ELF-1 (cell line): ENCODE measurements at regions not wholly inside any gene's neighbourhood (a gene's known extent, or its start where the extent isn't known, plus 50 kb on each side); places are given as distances from the start of the nearest gene placed in this dataset.

ENCODE experiments used
- DNase-seq: peaks from one replicate; pipeline ENCODE4 v3.0.0-alpha.2; 2016; ENCODE audit warnings: low read depth, low spot score

GRCh38 chr12:87793131-87793530 lies 236.1 kb downstream of the C12orf50 start:
- no peak for DNase-seq

DNA sequence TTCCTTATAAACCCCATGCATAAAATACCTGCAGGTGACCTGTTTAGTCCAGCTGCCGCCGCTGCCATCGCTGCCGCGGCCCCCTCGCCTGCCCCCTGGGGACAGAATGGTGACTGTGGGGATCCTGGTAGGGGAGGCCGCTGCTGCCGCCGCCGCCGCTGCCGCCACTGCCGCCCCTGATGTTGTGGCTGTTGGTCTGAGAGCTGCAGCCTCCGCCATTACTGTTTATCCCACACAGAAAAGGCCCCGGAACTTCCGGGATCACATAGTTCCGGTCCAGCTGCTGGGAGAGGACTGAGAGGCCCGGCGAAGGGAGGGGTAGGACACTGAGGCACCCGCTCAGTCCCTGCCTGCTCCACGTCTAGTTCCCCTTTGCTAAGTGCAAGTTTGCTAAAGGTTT lies 244.9 kb downstream of the C12orf50 start:
- no peak for DNase-seq

DNA sequence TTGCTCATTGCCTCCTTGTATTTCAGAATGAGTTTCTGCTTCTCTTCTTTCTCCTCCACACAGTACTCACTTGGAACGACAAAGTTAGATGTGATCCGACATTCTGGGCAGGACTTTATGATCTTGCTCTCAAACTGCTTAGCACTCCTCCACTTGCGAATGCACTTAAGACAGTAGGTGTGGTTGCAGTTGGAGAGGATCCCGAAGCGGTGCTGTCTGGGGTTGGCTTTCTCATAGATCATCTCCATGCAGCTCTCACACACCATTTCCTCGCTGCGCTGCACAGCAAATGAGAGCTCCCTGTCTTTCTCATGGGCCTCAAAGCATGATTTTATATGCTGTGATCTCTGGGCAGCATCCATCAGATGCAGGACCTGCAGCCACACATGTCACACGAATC lies 245.7 kb downstream of the C12orf50 start:
- no peak for DNase-seq

DNA sequence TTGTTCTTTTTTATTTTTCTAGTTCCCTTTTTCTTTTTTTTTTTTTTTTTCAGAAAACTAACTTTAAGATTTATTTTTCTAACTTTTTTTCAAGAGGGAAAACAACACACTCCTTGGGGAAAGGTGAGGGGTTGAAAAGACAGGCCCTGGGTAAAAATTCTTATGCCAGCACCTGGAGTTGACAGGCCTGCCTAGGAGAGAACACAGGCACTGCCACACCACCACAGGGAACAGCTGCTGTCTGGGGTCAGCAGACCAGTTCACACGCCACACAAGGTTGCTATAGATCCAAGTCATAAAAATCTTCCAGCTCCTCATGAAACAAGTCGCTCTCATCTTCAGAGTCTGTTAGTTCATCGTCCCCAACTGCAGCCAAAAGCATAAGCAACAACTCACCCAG lies 246.4 kb downstream of the C12orf50 start:
- DNase-seq: no peak

- DNase-seq: no peak
Observed at GRCh38 chr12:87779858-87780498, 249.2 kb downstream of the C12orf50 start.

- DNase-seq: no peak
Observed at GRCh38 chr12:87779016-87779415, 250.2 kb downstream of the C12orf50 start.

DNA sequence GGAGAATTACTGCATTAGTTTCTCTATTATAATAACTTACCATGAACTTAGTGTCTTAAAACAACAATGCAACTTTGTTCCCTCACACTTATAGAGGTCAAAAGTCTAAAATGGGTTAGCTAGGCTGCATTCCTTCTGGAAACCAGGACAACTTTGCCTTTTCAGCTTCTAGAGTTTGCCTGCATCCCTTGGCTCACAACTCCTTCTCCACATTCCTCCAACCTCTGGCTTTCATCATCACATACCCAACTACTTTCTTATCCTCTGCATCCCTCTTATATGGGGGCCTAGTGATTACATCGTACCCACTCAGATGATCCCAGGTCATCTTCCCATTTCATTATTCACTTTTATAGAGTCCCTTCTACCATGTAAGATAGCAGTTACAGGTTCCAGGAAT lies 251.1 kb downstream of the C12orf50 start:
- no peak for DNase-seq

DNA sequence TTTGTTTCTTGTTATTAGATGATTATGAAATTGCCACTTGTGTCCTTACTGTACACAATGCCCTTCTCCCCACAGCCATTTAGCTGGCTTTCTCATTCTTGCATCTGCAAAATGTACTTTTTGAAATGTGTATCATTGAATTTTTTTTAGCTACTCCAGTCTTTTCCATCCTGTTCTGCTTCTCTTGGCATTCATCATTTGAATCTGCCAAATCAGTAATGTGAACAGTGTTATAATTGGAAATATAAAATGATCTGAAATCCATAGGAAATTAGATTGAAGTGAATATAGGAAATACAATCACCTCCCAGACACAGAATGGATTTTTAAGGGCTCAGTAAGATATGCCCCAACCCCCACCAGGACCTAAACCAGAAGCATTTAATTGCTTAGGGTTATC lies 253.4 kb downstream of the C12orf50 start:
- no peak for DNase-seq

GRCh38 chr12:87775051-87775450 lies 254.2 kb downstream of the C12orf50 start:
- DNase-seq: no peak

DNA sequence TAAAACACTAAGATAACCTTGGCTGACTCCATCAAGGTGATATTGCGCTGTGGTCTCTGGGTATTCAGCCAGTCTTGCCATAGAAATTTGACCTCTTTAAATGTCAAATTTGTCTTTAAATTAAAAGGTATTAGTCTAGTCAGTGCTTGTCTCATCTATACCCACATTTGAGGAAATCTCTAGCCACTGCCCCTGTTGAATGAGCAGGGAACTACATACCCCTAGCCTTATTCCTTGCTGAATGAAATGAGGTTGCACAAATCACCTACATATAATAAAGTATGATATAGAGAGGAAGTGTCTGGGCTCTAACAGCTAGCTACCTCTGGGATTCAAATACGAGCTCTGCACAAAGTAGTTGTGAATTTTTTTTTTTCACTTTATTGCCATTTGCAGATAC lies 256.8 kb downstream of the C12orf50 start:
- DNase-seq: no peak

GRCh38 chr12:87768501-87769287 lies 260.5 kb downstream of the C12orf50 start:
- no peak for DNase-seq

- no peak for DNase-seq
Observed at GRCh38 chr12:87766044-87766443, 263.2 kb downstream of the C12orf50 start.

DNA sequence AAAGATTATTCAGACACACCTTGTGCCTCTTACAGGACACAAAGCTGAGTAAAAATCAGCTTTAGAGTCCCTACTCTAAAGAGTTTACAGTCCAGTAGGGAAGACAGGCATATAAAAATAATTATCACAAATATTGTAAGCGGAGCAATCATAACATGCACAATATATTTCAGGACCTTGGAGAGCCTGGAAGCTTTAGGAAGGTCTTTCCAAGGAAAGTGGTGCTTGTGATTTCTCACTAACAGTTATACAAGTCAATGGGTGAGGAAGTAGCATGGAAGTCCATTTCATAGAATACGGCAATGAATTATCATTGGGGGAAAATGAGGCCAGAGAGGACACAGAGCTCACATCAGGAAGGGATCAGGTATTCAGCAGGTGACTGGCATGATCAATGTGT lies 268.3 kb downstream of the C12orf50 start:
- no peak for DNase-seq

DNA sequence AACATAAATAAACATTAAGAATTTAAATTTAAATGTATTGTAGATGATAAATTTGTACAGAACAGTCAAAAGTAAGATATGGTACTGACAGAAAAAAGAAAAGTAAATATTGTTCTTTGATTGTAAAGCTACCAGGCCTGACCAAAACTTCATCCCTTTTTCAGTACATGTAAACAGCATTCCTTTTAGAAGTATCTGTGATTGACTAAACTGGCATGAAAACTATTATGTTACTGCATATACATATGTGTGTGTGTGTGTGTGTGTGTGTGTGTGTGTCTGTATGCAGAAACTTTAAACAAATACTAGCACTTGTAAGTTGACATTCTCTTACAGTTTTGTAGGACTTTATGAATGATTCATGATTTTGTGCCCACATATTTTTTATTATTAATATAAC lies 270.9 kb downstream of the C12orf50 start:
- no peak for DNase-seq

DNA sequence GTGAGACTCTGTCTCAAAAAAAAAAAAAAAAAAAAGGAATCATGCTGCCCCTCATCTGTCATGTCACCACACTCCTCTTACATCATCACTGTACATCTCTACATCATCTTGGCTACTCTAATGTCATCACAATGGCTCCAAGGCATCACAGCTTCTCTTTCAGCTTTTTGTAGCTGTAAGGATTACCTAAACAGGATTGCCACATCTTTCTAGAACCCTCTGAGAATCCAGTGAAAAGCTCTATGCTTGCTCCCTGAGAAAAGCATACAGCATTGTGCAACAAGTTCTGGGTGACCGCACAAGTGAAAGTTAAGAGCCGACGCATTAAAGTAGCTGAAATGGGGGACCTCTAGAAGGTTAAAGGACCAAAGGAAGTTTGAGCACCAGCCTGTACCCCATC lies 272.5 kb downstream of the C12orf50 start:
- DNase-seq: no peak

GRCh38 chr12:87756111-87756510 lies 273.1 kb downstream of the C12orf50 start:
- no peak for DNase-seq

- DNase-seq: no peak
Observed at GRCh38 chr12:87728931-87729593, 300.1 kb downstream of the C12orf50 start.

DNA sequence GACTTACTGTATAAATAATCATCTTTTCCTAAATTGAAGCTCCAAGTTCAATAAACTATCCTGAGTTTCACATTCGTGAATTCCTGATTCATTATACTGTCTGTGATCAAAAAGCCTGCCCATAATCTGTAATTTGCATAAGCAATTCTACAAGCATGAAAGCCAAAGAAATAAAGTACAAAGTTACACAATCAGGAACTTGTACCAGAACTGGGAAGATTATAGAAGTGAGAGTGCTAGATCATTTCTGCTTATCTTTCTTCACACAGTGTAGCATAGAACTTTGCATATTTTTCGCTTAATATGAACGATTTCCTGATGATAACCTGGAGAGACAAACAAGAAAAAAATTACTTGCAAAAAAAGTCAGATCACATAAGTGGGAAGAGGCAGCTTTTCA lies 308.2 kb downstream of the C12orf50 start:
- no peak for DNase-seq

DNA sequence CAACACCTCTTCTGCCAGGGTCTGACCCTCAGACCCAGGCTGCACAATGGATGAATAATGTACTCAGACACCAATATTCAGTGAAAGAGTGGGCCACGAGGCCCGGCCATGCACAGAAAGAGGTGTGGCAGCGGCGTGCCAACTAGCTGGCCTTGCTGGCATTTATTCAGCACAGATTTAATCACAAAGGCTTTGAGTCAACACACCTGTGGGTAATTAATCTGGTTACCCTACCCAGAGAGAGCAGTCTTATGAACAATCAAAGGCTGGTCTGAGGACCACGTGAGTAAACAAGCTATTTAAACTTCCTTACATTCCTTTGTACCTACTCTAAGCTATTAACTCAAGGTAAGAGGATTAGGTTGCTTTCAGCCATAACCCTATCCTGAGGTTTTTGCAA lies 324.8 kb downstream of the C12orf50 start:
- DNase-seq: no peak

GRCh38 chr12:87690236-87690810 lies 338.9 kb downstream of the C12orf50 start:
- no peak for DNase-seq

GRCh38 chr12:87689196-87689595 lies 340.0 kb downstream of the C12orf50 start:
- DNase-seq: no peak

GRCh38 chr12:87687362-87687761 lies 341.8 kb downstream of the C12orf50 start:
- DNase-seq: no peak

- no peak for DNase-seq
Observed at GRCh38 chr12:87685696-87686095, 343.5 kb downstream of the C12orf50 start.
